Lung (tissue), 11 donors: ENCODE measurements at regions not wholly inside any gene's neighbourhood (a gene's known extent, or its start where the extent isn't known, plus 50 kb on each side); places are given as distances from the start of the nearest gene placed in this dataset.
A peak's percentile ranks its signal among the peaks of the same experiment; 100 is the strongest.
"Not testable (repeated sequence)": the region's sequence is repeated elsewhere in the genome, so short reads cannot be mapped to it uniquely, and the experiment has no call there.

ENCODE experiments used
- ATAC-seq: fragments of 200-7000 bp; cut with Tn5 transposase; one replicate; pipeline ENCODE4 v1.9.1; 2020; ENCODE audit warnings: moderate number of reproducible peaks; ENCODE audit not compliant: insufficient read depth, low FRiP score
- DNase-seq, 3 donors: peaks; one replicate each; pipeline ENCODE4 v3.0.0-alpha.2; 2013 to 2017
- H3K27ac ChIP-seq, 2 donors: one replicate each; pipeline ENCODE4 v1.5.1; 2013; ENCODE audit warnings: mild to moderate bottlenecking in 2 of 2, moderate library complexity in 2 of 2, control low read depth in 1 of 2, inconsistent platforms in 1 of 2, low read depth in 1 of 2, low read length in 1 of 2
- H3K27me3 ChIP-seq, 3 donors: one replicate each; pipeline ENCODE4 v1.5.1; 2013; ENCODE audit warnings: low read length in 2 of 3; ENCODE audit not compliant: control insufficient read depth in 3 of 3, insufficient read depth in 3 of 3
- H3K36me3 ChIP-seq, 4 donors: one replicate each; pipeline ENCODE4 v1.5.1; 2013; ENCODE audit warnings: low read length in 4 of 4, mild to moderate bottlenecking in 1 of 4, moderate library complexity in 1 of 4; ENCODE audit not compliant: control insufficient read depth in 4 of 4, insufficient read depth in 4 of 4
- H3K4me1 ChIP-seq, 5 donors: one replicate each; pipeline ENCODE4 v1.5.1; 2013; ENCODE audit warnings: low read length in 5 of 5, mild to moderate bottlenecking in 2 of 5, moderate library complexity in 1 of 5; ENCODE audit not compliant: control insufficient read depth in 5 of 5, insufficient read depth in 5 of 5
- H3K4me3 ChIP-seq: one replicate; pipeline ENCODE4 v1.5.1; 2013; ENCODE audit warnings: mild to moderate bottlenecking, control low read depth, moderate library complexity
- H3K9ac ChIP-seq, 2 donors: one replicate each; pipeline ENCODE4 v1.5.1; 2013; ENCODE audit warnings: low read length in 2 of 2, control low read depth in 1 of 2; ENCODE audit not compliant: insufficient read depth in 1 of 2
- H3K9me3 ChIP-seq, 4 donors: one replicate each; pipeline ENCODE4 v1.5.1; 2013; ENCODE audit warnings: low read length in 3 of 4, mild to moderate bottlenecking in 1 of 4, moderate library complexity in 1 of 4; ENCODE audit not compliant: control insufficient read depth in 4 of 4, insufficient read depth in 3 of 4
- CTCF ChIP-seq: IDR thresholded peaks from 2 replicates; pipeline ENCODE4 v1.5.1; 2012; ENCODE audit warnings: mild to moderate bottlenecking; ENCODE audit errors: control extremely low read depth, extremely low read depth
- WGBS, 2 donors: extraction: QIAGEN DNeasy Blood & Tissue Kit; methylation state at CpG; one replicate each; pipeline ENCODE4 v1.1.7; 2013; 5-methylcytosine and 5-hydroxymethylcytosine counted together
- donor health status: control.
- donor health status: control.
- donor health status: Bipolar disorder and iron deficiency.
- donor health status: healthy.
- donor health status: DM: yes; HTN: yes; CAD: no.

DNA sequence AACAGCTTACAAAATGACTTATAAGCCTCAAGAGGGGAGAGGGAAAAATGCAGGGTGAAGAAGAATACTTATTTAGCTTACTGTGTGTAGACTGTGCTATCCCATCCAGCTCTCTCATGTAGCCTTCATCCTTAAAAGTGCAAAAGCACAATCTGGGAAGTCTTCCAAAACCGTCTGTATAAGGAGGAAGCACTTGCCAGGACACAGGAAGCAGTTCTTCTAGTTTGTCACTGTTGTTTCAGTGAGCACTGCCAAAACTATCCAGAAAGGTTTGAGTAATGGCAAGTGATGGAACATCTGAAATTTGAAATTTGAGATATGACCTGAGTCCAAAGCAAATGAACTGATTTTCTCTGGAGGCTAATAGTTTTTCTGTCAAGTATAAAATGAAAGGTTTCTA, 140.8 kb upstream of the ISL1 start:
- Histone ChIP-seq H3K27ac (no peak overlapping the region), H3K36me3 (no peaks in the 10 kb centered on the region), H3K27me3 (no peaks in the 10 kb centered on the region), H3K4me3 (no peak overlapping the region), H3K9ac (no peak overlapping the region), H3K4me1 (no peaks in the 10 kb centered on the region), H3K9me3 (no peaks in the 10 kb centered on the region)
- no peak for TF ChIP-seq CTCF
- ATAC-seq (no peak), DNase-seq (peak in 1 of 3 donors; percentile 3)
- 3 to 4% methylated on average over 1 of the region's 1 CpG for WGBS, 2 donors

DNA sequence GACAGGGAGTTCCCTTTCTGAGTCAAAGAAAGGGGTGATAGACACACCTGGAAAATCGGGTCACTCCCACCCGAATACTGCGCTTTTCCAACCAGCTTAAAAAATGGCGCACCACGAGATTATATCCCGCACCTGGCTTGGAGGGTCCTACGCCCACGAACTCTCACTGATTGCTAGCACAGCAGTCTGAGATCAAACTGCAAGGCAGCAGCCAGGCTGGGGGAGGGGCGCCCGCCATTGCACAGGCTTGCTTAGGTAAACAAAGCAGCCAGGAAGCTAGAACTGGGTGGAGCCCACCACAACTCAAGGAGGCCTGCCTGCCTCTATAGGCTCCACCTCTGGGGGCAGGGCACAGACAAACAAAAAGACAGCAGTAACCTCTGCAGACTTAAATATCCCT, 132.3 kb upstream of the ISL1 start:
- not testable (repeated sequence) for H3K9me3 ChIP-seq, H3K27ac ChIP-seq, ATAC-seq, H3K4me1 ChIP-seq, H3K27me3 ChIP-seq, H3K4me3 ChIP-seq, H3K36me3 ChIP-seq, DNase-seq, H3K9ac ChIP-seq
- 93 to 95% methylated on average over 10 of the region's 10 CpGs for WGBS, 2 donors

- no peaks in the 10 kb centered on the region for H3K27me3 ChIP-seq
- DNase-seq, result no peak
- H3K27ac ChIP-seq, result no peak overlapping the region
- no peak for ATAC-seq
- TF ChIP-seq CTCF, result no peak
- no peaks in the 10 kb centered on the region for H3K4me1 ChIP-seq
- 80 to 81% methylated on average over 6 of the region's 6 CpGs for WGBS, 2 donors
- no peaks in the 10 kb centered on the region for H3K36me3 ChIP-seq
- H3K9me3 ChIP-seq, result no peaks in the 10 kb centered on the region
- H3K4me3 ChIP-seq, result no peak overlapping the region
- H3K9ac ChIP-seq, result no peak overlapping the region
Measured at GRCh38 chr5:51271261-51271660, 112.0 kb upstream of the ISL1 start.

DNA sequence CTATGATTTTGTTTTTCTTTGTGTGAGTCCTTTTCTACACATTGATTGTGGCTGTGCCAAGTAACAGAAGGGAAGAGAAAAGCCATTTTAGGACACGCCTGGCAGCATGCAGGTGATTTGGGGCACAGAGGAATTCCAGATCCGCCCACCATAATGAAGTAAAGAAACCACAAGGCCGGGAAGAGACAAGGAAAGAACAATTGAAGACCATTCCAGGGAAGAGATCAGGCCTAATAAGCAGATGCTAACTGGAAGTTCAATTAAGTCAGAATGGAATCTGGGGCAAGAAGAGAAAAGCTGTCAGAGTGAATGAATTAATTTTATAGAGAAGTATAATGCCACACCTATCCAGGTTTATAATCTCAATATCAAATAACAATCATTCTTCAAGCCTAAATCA, 110.2 kb upstream of the ISL1 start:
- ATAC-seq, result no peak
- no peaks in the 10 kb centered on the region for H3K36me3 ChIP-seq
- no peaks in the 10 kb centered on the region for H3K27me3 ChIP-seq
- H3K4me3 ChIP-seq, result no peak overlapping the region
- H3K27ac ChIP-seq, result no peak overlapping the region
- no peak for DNase-seq
- TF ChIP-seq CTCF, result no peak
- whole genome bisulfite sequencing, 2 donors, result 69 to 71% methylated on average over 3 of the region's 3 CpGs
- no peaks in the 10 kb centered on the region for H3K9me3 ChIP-seq
- no peaks in the 10 kb centered on the region for H3K4me1 ChIP-seq
- no peak overlapping the region for H3K9ac ChIP-seq
